ENCODE measurements at regions not wholly inside any gene's neighbourhood (a gene's known extent, or its start where the extent isn't known, plus 50 kb on each side); places are given as distances from the start of the nearest gene placed in this dataset.
"Not testable (repeated sequence)": the region's sequence is repeated elsewhere in the genome, so short reads cannot be mapped to it uniquely, and the experiment has no call there.

GRCh38 chr3:62940771-62941563 is 65.8 kb upstream of the CADPS start:
- H3K9me3 Mint-ChIP-seq, result peaks cover 0 to 15% (median 5%) of the 10 kb centered on the region in 11 donors
- H3K4me3 Mint-ChIP-seq, result no peak overlapping the region
- no peaks in the 10 kb centered on the region for H3K36me3 Mint-ChIP-seq
- H3K27me3 Mint-ChIP-seq, result peaks cover 0 to 4% (median 0%) of the 10 kb centered on the region in 5 donors
- ATAC-seq, result no peak
- H3K9me3 ChIP-seq (ENCODE audit: control insufficient read depth in 2 of 3, low read length in 3 of 3), result no peaks in the 10 kb centered on the region
- H3K36me3 ChIP-seq (ENCODE audit: control insufficient read depth in 2 of 3, insufficient read depth in 3 of 3, low read length in 3 of 3), result no peaks in the 10 kb centered on the region
- H3K27ac ChIP-seq (ENCODE audit: low read depth, low read length), result no peak overlapping the region
- intact Hi-C loops (cut with micrococcal nuclease), result no loop called here
- ChIA-PET POLR2A (no interaction called here), CTCF (no interaction called here)
- no peak overlapping the region for H3K27ac Mint-ChIP-seq
- no peak for DNase-seq
- no peaks in the 10 kb centered on the region for H3K4me1 ChIP-seq (ENCODE audit: control insufficient read depth in 2 of 2, insufficient read depth in 2 of 2, low read length in 2 of 2)
- H3K4me3 ChIP-seq (ENCODE audit: low read length), result no peak overlapping the region
- H3K27me3 ChIP-seq (ENCODE audit: control insufficient read depth in 2 of 2, insufficient read depth in 2 of 2, low read length in 2 of 2), result no peaks in the 10 kb centered on the region
- H3K4me1 Mint-ChIP-seq, result no peaks in the 10 kb centered on the region

GRCh38 chr3:62942227-62942626 is 67.0 kb upstream of the CADPS start:
- Histone ChIP-seq H3K4me3 (ENCODE audit: low read length) (no peak overlapping the region), H3K36me3 (ENCODE audit: control insufficient read depth in 2 of 3, insufficient read depth in 3 of 3, low read length in 3 of 3) (no peaks in the 10 kb centered on the region), H3K9me3 (ENCODE audit: control insufficient read depth in 2 of 3, low read length in 3 of 3) (no peaks in the 10 kb centered on the region), H3K4me1 (ENCODE audit: control insufficient read depth in 2 of 2, insufficient read depth in 2 of 2, low read length in 2 of 2) (no peaks in the 10 kb centered on the region), H3K27ac (ENCODE audit: low read depth, low read length) (no peak overlapping the region), H3K27me3 (ENCODE audit: control insufficient read depth in 2 of 2, insufficient read depth in 2 of 2, low read length in 2 of 2) (no peaks in the 10 kb centered on the region)
- no peak overlapping the region for H3K4me3 Mint-ChIP-seq
- H3K27ac Mint-ChIP-seq, result no peak overlapping the region
- no peak for ATAC-seq
- intact Hi-C loops (cut with micrococcal nuclease), result no loop called here
- H3K9me3 Mint-ChIP-seq, result peaks cover 0 to 15% (median 5%) of the 10 kb centered on the region in 11 donors
- ChIA-PET POLR2A (no interaction called here), CTCF (no interaction called here)
- H3K27me3 Mint-ChIP-seq, result peaks cover 0 to 4% (median 0%) of the 10 kb centered on the region in 5 donors
- H3K4me1 Mint-ChIP-seq, result no peaks in the 10 kb centered on the region
- DNase-seq, result no peak
- no peaks in the 10 kb centered on the region for H3K36me3 Mint-ChIP-seq

- intact Hi-C loops (cut with micrococcal nuclease), result no loop called here
- Mint-ChIP-seq H3K4me3 (no peak overlapping the region), H3K4me1 (no peaks in the 10 kb centered on the region), H3K27ac (no peak overlapping the region), H3K27me3 (peaks cover 0 to 4% (median 0%) of the 10 kb centered on the region in 5 donors), H3K36me3 (no peaks in the 10 kb centered on the region), H3K9me3 (peaks cover 0 to 12% (median 4%) of the 10 kb centered on the region in 11 donors)
- H3K4me1 ChIP-seq (ENCODE audit: control insufficient read depth in 2 of 2, insufficient read depth in 2 of 2, low read length in 2 of 2), result no peaks in the 10 kb centered on the region
- ChIA-PET POLR2A (no interaction called here), CTCF (no interaction called here)
- DNase-seq, result no peak
- no peaks in the 10 kb centered on the region for H3K9me3 ChIP-seq (ENCODE audit: control insufficient read depth in 2 of 3, low read length in 3 of 3)
- H3K36me3 ChIP-seq (ENCODE audit: control insufficient read depth in 2 of 3, insufficient read depth in 3 of 3, low read length in 3 of 3), result no peaks in the 10 kb centered on the region
- ATAC-seq, result no peak
- H3K4me3 ChIP-seq (ENCODE audit: low read length), result no peak overlapping the region
- H3K27ac ChIP-seq (ENCODE audit: low read depth, low read length), result no peak overlapping the region
- no peaks in the 10 kb centered on the region for H3K27me3 ChIP-seq (ENCODE audit: control insufficient read depth in 2 of 2, insufficient read depth in 2 of 2, low read length in 2 of 2)
Observed at GRCh38 chr3:62942764-62943163, 67.5 kb upstream of the CADPS start.

GRCh38 chr3:62948921-62949320 is 73.7 kb upstream of the CADPS start:
- Mint-ChIP-seq H3K4me1 (no peaks in the 10 kb centered on the region), H3K27me3 (peaks cover 0 to 10% (median 0%) of the 10 kb centered on the region in 5 donors), H3K9me3 (peaks cover 0 to 12% (median 4%) of the 10 kb centered on the region in 11 donors), H3K4me3 (no peak overlapping the region), H3K36me3 (peaks cover 0 to 5% (median 0%) of the 10 kb centered on the region in 5 donors), H3K27ac (no peak overlapping the region)
- CTCF ChIA-PET, result no interaction called here
- Histone ChIP-seq H3K4me3 (ENCODE audit: low read length) (no peak overlapping the region), H3K27me3 (ENCODE audit: control insufficient read depth in 2 of 2, insufficient read depth in 2 of 2, low read length in 2 of 2) (no peaks in the 10 kb centered on the region), H3K27ac (ENCODE audit: low read depth, low read length) (no peak overlapping the region), H3K36me3 (ENCODE audit: control insufficient read depth in 2 of 3, insufficient read depth in 3 of 3, low read length in 3 of 3) (no peaks in the 10 kb centered on the region), H3K4me1 (ENCODE audit: control insufficient read depth in 2 of 2, insufficient read depth in 2 of 2, low read length in 2 of 2) (no peaks in the 10 kb centered on the region), H3K9me3 (ENCODE audit: control insufficient read depth in 2 of 3, low read length in 3 of 3) (no peaks in the 10 kb centered on the region)
- no peak for ATAC-seq
- POLR2A ChIA-PET, result no interaction called here
- intact Hi-C loops (cut with micrococcal nuclease), result no loop called here
- no peak for DNase-seq

- Histone ChIP-seq H3K27ac (ENCODE audit: low read depth, low read length) (no peak overlapping the region), H3K27me3 (ENCODE audit: control insufficient read depth in 2 of 2, insufficient read depth in 2 of 2, low read length in 2 of 2) (no peaks in the 10 kb centered on the region), H3K9me3 (ENCODE audit: control insufficient read depth in 2 of 3, low read length in 3 of 3) (no peaks in the 10 kb centered on the region), H3K4me3 (ENCODE audit: low read length) (no peak overlapping the region), H3K4me1 (ENCODE audit: control insufficient read depth in 2 of 2, insufficient read depth in 2 of 2, low read length in 2 of 2) (no peaks in the 10 kb centered on the region), H3K36me3 (ENCODE audit: control insufficient read depth in 2 of 3, insufficient read depth in 3 of 3, low read length in 3 of 3) (no peaks in the 10 kb centered on the region)
- ChIA-PET CTCF (no interaction called here), POLR2A (no interaction called here)
- ATAC-seq (no peak), DNase-seq (no peak)
- Mint-ChIP-seq H3K4me3 (no peak overlapping the region), H3K9me3 (peaks cover 0 to 12% (median 4%) of the 10 kb centered on the region in 11 donors), H3K4me1 (no peaks in the 10 kb centered on the region), H3K27me3 (peaks cover 0 to 10% (median 0%) of the 10 kb centered on the region in 5 donors), H3K36me3 (peaks cover 0 to 5% (median 0%) of the 10 kb centered on the region in 5 donors), H3K27ac (no peak overlapping the region)
- intact Hi-C loops (cut with micrococcal nuclease), result no loop called here
Observed at GRCh38 chr3:62950210-62950609, 75.0 kb upstream of the CADPS start.

GRCh38 chr3:62951037-62951613 is 75.9 kb upstream of the CADPS start:
- no peaks in the 10 kb centered on the region for H3K27me3 ChIP-seq (ENCODE audit: control insufficient read depth in 2 of 2, insufficient read depth in 2 of 2, low read length in 2 of 2)
- H3K36me3 ChIP-seq (ENCODE audit: control insufficient read depth in 2 of 3, insufficient read depth in 3 of 3, low read length in 3 of 3), result no peaks in the 10 kb centered on the region
- no peak overlapping the region for H3K4me3 ChIP-seq (ENCODE audit: low read length)
- H3K4me1 ChIP-seq (ENCODE audit: control insufficient read depth in 2 of 2, insufficient read depth in 2 of 2, low read length in 2 of 2), result no peaks in the 10 kb centered on the region
- DNase-seq, result no peak
- ATAC-seq, result no peak
- intact Hi-C loops (cut with micrococcal nuclease), result no loop called here
- H3K36me3 Mint-ChIP-seq, result peaks cover 0 to 5% (median 0%) of the 10 kb centered on the region in 5 donors
- ChIA-PET CTCF (no interaction called here), POLR2A (no interaction called here)
- no peak overlapping the region for H3K4me3 Mint-ChIP-seq
- peaks cover 0 to 12% (median 2%) of the 10 kb centered on the region in 11 donors for H3K9me3 Mint-ChIP-seq
- H3K4me1 Mint-ChIP-seq, result no peaks in the 10 kb centered on the region
- no peak overlapping the region for H3K27ac Mint-ChIP-seq
- H3K9me3 ChIP-seq (ENCODE audit: control insufficient read depth in 2 of 3, low read length in 3 of 3), result no peaks in the 10 kb centered on the region
- no peak overlapping the region for H3K27ac ChIP-seq (ENCODE audit: low read depth, low read length)
- H3K27me3 Mint-ChIP-seq, result peaks cover 0 to 10% (median 0%) of the 10 kb centered on the region in 5 donors

- H3K27ac Mint-ChIP-seq; H3K4me3 ChIP-seq (ENCODE audit: low read length); ATAC-seq; H3K27me3 ChIP-seq (ENCODE audit: control insufficient read depth in 2 of 2, insufficient read depth in 2 of 2, low read length in 2 of 2); H3K4me1 ChIP-seq (ENCODE audit: control insufficient read depth in 2 of 2, insufficient read depth in 2 of 2, low read length in 2 of 2); CTCF ChIA-PET; POLR2A ChIA-PET; H3K27me3 Mint-ChIP-seq; H3K9me3 ChIP-seq (ENCODE audit: control insufficient read depth in 2 of 3, low read length in 3 of 3); intact Hi-C loops (cut with micrococcal nuclease); H3K36me3 Mint-ChIP-seq; H3K4me1 Mint-ChIP-seq; H3K27ac ChIP-seq (ENCODE audit: low read depth, low read length); H3K4me3 Mint-ChIP-seq; H3K36me3 ChIP-seq (ENCODE audit: control insufficient read depth in 2 of 3, insufficient read depth in 3 of 3, low read length in 3 of 3); DNase-seq: not testable (repeated sequence)
- H3K9me3 Mint-ChIP-seq, result peaks cover 0 to 12% (median 2%) of the 10 kb centered on the region in 11 donors
Observed at GRCh38 chr3:62951880-62952279, 76.7 kb upstream of the CADPS start.

All from naive thymus-derived CD4-positive, alpha-beta T cell (primary cell).